ENCODE measurements at regions not wholly inside any gene's neighbourhood (a gene's known extent, or its start where the extent isn't known, plus 50 kb on each side); places are given as distances from the start of the nearest gene placed in this dataset.

DNA sequence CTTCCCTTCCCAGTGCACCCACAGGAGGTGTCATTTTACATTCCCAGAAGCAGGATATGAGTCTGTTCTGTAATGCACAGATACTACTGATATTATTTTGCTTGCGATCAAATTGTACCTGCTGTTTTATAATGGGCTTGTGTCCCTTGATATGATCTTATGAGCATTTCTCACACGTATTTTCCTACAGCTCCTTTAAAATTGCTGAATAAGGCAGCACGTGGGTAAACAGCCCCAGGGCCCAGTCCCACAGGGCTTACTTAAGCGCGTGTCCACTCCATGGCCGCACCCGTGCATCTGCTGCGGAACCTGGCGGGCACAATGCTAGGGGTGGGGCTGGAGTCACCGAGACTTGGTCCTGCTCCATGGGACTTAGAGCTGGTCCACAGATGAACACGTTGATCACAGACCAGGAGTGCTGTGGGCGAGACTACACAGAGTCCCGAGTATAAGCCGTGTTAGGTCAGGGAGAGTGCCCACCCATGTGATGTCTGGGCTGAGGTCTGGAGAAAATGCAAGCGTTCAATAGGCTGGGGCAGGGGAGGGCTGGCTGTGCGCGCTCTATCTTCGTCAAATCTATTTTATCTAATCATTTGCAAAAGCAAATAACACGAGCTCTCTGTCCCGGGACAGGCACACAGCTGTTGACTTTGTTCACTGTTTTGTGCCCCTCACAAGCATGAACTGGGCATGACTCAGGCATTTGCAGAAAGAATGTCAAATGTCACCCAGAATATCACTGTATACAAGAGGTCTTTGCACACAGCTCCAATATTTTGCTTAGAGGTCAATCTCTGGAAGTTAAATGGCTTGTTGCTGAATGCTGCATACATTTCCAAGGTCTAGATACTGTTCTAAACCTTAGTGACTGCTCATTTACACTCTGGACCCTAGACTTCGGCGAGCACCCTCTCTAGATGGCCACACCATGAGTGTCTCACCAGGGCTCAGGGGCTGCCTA lies 119.3 kb downstream of the CRYAA start:
- Mint-ChIP-seq H3K27ac (no peak overlapping the region), H3K4me1 (no peaks in the 10 kb centered on the region), H3K4me3 (no peak overlapping the region), H3K9me3 (no peaks in the 10 kb centered on the region), H3K27me3 (ENCODE audit: insufficient read depth, low read depth, poor library complexity) (peaks cover 2% of the 10 kb centered on the region), H3K36me3 (ENCODE audit: low read depth) (no peaks in the 10 kb centered on the region)
- no peak overlapping the region for H2AFZ ChIP-seq
- no peaks in the 10 kb centered on the region for H3F3A ChIP-seq (replicated peaks; ENCODE audit: low read depth)
- DNase-seq (ENCODE audit: low spot score): no peak
- H4K20me1 ChIP-seq (replicated peaks; ENCODE audit: insufficient read depth): no peaks in the 10 kb centered on the region
- no peak for ATAC-seq
- H3K27me3 ChIP-seq (ENCODE audit: insufficient read depth): no peaks in the 10 kb centered on the region
- no peak overlapping the region for H3K4me3 ChIP-seq
- H3K79me2 ChIP-seq (replicated peaks; ENCODE audit: insufficient read depth): no peaks in the 10 kb centered on the region
- no peak overlapping the region for H3K27ac ChIP-seq (ENCODE audit: low read depth)
- no peak overlapping the region for H3K4me2 ChIP-seq
- H3K4me1 ChIP-seq (ENCODE audit: insufficient read depth): no peaks in the 10 kb centered on the region
- no peaks in the 10 kb centered on the region; the same call in 1 of the 2 replicates for H3K36me3 ChIP-seq (ENCODE audit: insufficient read depth)
- TF ChIP-seq ZNF331 (CRISPR knock-in tag; IDR thresholded peaks at IDR 0.05; ENCODE audit: low read depth): no peak
- TF ChIP-seq, protein P1, sequence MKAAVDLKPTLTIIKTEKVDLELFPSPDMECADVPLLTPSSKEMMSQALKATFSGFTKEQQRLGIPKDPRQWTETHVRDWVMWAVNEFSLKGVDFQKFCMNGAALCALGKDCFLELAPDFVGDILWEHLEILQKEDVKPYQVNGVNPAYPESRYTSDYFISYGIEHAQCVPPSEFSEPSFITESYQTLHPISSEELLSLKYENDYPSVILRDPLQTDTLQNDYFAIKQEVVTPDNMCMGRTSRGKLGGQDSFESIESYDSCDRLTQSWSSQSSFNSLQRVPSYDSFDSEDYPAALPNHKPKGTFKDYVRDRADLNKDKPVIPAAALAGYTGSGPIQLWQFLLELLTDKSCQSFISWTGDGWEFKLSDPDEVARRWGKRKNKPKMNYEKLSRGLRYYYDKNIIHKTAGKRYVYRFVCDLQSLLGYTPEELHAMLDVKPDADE (IDR thresholded peaks at IDR 0.05): no peak
- TF ChIP-seq, protein P2, sequence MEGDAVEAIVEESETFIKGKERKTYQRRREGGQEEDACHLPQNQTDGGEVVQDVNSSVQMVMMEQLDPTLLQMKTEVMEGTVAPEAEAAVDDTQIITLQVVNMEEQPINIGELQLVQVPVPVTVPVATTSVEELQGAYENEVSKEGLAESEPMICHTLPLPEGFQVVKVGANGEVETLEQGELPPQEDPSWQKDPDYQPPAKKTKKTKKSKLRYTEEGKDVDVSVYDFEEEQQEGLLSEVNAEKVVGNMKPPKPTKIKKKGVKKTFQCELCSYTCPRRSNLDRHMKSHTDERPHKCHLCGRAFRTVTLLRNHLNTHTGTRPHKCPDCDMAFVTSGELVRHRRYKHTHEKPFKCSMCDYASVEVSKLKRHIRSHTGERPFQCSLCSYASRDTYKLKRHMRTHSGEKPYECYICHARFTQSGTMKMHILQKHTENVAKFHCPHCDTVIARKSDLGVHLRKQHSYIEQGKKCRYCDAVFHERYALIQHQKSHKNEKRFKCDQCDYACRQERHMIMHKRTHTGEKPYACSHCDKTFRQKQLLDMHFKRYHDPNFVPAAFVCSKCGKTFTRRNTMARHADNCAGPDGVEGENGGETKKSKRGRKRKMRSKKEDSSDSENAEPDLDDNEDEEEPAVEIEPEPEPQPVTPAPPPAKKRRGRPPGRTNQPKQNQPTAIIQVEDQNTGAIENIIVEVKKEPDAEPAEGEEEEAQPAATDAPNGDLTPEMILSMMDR (conservative IDR thresholded peaks at IDR 0.05; ENCODE audit: low read depth in 2 of 2): no peak
- TF ChIP-seq, protein P3, sequence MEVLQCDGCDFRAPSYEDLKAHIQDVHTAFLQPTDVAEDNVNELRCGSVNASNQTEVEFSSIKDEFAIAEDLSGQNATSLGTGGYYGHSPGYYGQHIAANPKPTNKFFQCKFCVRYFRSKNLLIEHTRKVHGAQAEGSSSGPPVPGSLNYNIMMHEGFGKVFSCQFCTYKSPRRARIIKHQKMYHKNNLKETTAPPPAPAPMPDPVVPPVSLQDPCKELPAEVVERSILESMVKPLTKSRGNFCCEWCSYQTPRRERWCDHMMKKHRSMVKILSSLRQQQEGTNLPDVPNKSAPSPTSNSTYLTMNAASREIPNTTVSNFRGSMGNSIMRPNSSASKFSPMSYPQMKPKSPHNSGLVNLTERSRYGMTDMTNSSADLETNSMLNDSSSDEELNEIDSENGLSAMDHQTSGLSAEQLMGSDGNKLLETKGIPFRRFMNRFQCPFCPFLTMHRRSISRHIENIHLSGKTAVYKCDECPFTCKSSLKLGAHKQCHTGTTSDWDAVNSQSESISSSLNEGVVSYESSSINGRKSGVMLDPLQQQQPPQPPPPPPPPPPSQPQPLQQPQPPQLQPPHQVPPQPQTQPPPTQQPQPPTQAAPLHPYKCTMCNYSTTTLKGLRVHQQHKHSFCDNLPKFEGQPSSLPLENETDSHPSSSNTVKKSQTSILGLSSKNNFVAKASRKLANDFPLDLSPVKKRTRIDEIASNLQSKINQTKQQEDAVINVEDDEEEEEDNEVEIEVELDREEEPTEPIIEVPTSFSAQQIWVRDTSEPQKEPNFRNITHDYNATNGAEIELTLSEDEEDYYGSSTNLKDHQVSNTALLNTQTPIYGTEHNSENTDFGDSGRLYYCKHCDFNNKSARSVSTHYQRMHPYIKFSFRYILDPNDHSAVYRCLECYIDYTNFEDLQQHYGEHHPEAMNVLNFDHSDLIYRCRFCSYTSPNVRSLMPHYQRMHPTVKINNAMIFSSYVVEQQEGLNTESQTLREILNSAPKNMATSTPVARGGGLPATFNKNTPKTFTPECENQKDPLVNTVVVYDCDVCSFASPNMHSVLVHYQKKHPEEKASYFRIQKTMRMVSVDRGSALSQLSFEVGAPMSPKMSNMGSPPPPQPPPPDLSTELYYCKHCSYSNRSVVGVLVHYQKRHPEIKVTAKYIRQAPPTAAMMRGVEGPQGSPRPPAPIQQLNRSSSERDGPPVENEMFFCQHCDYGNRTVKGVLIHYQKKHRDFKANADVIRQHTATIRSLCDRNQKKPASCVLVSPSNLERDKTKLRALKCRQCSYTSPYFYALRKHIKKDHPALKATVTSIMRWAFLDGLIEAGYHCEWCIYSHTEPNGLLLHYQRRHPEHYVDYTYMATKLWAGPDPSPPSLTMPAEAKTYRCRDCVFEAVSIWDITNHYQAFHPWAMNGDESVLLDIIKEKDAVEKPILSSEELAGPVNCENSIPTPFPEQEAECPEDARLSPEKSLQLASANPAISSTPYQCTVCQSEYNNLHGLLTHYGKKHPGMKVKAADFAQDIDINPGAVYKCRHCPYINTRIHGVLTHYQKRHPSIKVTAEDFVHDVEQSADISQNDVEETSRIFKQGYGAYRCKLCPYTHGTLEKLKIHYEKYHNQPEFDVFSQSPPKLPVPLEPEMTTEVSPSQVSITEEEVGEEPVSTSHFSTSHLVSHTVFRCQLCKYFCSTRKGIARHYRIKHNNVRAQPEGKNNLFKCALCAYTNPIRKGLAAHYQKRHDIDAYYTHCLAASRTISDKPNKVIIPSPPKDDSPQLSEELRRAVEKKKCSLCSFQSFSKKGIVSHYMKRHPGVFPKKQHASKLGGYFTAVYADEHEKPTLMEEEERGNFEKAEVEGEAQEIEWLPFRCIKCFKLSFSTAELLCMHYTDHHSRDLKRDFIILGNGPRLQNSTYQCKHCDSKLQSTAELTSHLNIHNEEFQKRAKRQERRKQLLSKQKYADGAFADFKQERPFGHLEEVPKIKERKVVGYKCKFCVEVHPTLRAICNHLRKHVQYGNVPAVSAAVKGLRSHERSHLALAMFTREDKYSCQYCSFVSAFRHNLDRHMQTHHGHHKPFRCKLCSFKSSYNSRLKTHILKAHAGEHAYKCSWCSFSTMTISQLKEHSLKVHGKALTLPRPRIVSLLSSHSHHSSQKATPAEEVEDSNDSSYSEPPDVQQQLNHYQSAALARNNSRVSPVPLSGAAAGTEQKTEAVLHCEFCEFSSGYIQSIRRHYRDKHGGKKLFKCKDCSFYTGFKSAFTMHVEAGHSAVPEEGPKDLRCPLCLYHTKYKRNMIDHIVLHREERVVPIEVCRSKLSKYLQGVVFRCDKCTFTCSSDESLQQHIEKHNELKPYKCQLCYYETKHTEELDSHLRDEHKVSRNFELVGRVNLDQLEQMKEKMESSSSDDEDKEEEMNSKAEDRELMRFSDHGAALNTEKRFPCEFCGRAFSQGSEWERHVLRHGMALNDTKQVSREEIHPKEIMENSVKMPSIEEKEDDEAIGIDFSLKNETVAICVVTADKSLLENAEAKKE (CRISPR knock-in tag; IDR thresholded peaks at IDR 0.05): no peak
- TF ChIP-seq CREB1 (CRISPR knock-in tag; IDR thresholded peaks at IDR 0.05; ENCODE audit: low read depth): no peak
- TF ChIP-seq EZH2phosphoT487 (IDR thresholded peaks at IDR 0.05; ENCODE audit: unreplicated experiment): no peak
- TF ChIP-seq ZNF114 (CRISPR knock-in tag; IDR thresholded peaks at IDR 0.05): no peak
- no peak for TF ChIP-seq EZH2 (IDR thresholded peaks at IDR 0.05; ENCODE audit: low read depth, unreplicated experiment)
- no peak for TF ChIP-seq POLR2AphosphoS5 (IDR thresholded peaks at IDR 0.05; ENCODE audit: low read depth)
- TF ChIP-seq NANOG (IDR thresholded peaks at IDR 0.05; ENCODE audit: borderline replicate concordance): no peak
- no peak for TF ChIP-seq JUNB (IDR thresholded peaks at IDR 0.05; ENCODE audit: unreplicated experiment)
- TF ChIP-seq STAT1 (IDR thresholded peaks at IDR 0.05; ENCODE audit: unreplicated experiment): no peak
- TF ChIP-seq, protein P4, sequence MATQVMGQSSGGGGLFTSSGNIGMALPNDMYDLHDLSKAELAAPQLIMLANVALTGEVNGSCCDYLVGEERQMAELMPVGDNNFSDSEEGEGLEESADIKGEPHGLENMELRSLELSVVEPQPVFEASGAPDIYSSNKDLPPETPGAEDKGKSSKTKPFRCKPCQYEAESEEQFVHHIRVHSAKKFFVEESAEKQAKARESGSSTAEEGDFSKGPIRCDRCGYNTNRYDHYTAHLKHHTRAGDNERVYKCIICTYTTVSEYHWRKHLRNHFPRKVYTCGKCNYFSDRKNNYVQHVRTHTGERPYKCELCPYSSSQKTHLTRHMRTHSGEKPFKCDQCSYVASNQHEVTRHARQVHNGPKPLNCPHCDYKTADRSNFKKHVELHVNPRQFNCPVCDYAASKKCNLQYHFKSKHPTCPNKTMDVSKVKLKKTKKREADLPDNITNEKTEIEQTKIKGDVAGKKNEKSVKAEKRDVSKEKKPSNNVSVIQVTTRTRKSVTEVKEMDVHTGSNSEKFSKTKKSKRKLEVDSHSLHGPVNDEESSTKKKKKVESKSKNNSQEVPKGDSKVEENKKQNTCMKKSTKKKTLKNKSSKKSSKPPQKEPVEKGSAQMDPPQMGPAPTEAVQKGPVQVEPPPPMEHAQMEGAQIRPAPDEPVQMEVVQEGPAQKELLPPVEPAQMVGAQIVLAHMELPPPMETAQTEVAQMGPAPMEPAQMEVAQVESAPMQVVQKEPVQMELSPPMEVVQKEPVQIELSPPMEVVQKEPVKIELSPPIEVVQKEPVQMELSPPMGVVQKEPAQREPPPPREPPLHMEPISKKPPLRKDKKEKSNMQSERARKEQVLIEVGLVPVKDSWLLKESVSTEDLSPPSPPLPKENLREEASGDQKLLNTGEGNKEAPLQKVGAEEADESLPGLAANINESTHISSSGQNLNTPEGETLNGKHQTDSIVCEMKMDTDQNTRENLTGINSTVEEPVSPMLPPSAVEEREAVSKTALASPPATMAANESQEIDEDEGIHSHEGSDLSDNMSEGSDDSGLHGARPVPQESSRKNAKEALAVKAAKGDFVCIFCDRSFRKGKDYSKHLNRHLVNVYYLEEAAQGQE (IDR thresholded peaks at IDR 0.05; ENCODE audit: unreplicated experiment): no peak
- H3K9me2 ChIP-seq (ENCODE audit: insufficient read depth): peaks cover 7% of the 10 kb centered on the region; the same call in 1 of the 2 replicates

All from GM23338 (cell line).